OCI-M2 (cell line): ENCODE measurements at regions not wholly inside any gene's neighbourhood (a gene's known extent, or its start where the extent isn't known, plus 50 kb on each side); places are given as distances from the start of the nearest gene placed in this dataset.
"Not testable (repeated sequence)": the region's sequence is repeated elsewhere in the genome, so short reads cannot be mapped to it uniquely, and the experiment has no call there.

ENCODE experiments used
- DNase-seq: peaks from one replicate; lab custom pipeline; 2025; ENCODE audit not compliant: unreplicated experiment; lab: John Stamatoyannopoulos, UW

DNA sequence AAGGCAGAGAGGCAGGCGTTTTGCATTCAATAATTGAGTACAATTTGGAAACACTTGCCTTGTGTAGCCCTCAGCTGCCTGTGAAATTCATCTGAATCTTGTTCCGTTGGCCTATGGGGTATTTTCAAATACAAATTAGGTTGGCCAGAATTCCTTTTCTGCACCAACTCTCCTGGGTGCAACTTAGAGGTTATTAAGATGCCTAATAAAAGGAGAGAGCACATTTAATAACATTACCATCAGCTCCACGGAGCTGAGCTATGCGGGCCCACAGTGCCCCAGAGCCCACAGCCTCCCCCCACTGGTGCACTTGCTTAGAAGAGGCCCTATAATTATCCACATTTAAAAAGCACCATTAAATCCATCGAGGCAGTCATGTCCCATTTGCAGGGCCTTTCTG, 367.6 kb upstream of the CLINT1 start:
- no peak for DNase-seq

DNA sequence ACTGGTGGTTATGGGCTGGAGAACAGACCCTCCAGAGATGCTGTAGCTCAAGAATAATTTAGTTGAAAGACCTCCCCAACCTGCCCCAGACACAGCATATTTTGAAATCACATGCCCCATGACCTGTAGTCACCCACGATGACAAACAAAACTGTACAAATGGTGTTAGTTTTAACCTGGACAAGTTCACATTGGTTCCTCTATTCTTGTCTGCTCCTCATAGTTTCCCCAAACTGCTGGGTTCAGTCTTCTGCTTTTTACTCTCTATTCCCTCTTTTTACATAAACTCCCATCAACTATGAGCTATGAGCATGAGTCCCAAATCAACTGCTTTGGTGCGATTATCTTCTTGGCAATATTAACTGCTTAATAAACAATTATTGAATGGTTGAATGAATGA, 365.3 kb upstream of the CLINT1 start:
- no peak for DNase-seq

DNA sequence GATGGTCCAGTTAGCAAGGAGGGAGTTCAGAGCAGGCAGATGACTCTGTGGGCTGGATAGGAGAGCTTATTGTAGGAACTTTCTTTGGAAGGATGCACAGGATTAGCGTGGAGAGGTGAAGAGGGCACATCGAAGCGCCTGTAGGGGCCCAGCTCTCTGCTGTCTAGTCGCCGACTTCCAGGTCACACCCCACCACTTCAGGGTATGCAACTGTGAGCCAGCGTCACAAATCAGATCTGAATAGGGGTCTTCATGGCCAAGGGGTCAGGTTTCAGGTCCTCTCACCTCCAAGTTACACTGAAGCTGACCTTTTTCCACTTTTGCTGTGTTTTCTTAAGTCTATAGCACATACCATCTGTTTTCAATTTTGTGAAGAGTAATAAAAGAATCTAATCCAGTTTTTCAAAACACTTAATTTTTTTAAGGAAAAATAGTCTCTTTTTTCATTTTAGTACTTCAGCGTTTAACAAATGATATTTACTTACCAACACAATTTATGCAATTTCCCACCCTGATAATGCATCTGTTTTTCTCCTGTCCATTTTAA, 364.2 kb upstream of the CLINT1 start:
- DNase-seq = no peak

DNA sequence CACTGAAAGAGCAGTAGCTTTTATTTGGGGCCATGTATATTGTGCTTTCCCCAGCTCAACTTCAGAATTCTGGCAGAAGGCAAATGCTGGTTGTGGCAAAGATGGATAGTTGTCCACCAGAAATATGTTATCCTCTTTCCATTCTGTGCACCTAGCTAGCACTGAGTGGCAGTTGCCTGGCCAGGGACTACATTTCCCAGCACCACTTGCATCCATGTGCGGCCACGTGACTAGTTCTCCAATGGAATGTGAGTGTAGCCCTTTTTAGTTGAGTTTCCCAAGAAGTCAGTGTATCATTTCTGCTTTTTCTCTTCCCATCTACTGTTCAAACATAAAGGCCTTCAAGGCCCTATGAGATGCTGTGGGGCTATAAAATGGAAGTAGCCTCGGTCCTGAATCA, 354.0 kb upstream of the CLINT1 start:
- no peak for DNase-seq

DNA sequence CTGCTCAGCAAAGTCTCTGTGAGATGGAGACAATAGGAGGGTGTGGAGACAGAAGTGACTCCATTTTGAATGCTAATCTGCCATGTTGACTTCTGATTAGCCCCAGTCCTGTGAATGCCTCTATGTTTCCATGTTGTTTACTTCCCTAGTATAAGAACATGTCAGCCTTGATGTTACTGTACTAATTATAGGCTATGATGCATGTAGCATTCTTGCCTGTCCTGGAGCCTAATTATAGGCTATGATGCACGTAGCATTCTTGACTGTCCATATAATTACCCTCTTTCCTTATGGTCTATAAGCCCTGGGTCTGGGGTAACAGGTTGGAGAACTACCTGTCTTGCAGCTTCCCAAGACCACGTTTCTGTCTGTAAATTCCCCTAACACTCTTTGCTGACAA, 353.3 kb upstream of the CLINT1 start:
- no peak for DNase-seq

- no peak for DNase-seq
These were observed 350.4 kb upstream of the CLINT1 start for GRCh38 chr5:158209219-158209908.

DNA sequence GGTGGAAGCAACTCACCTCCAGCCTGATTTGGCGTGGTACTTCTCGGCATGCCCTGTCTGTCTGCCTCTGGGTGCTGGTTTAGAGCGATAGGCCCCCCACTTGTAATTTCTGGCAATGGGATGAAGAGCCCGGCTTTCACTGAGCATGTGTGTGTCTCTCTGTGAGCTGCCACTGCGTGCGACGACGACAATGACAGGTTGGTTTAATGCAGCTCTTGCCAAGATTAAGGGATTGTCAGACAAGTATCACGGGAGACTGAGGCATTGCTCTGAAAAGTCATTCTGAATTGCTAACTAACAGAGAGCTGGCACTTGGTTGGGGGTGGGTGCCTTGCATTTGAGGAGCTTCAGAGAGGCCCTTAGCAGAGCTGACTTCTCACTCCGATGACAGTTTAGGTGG, 348.8 kb upstream of the CLINT1 start:
- DNase-seq = no peak

GRCh38 chr5:158205992-158206391, 347.0 kb upstream of the CLINT1 start:
- DNase-seq = no peak

DNA sequence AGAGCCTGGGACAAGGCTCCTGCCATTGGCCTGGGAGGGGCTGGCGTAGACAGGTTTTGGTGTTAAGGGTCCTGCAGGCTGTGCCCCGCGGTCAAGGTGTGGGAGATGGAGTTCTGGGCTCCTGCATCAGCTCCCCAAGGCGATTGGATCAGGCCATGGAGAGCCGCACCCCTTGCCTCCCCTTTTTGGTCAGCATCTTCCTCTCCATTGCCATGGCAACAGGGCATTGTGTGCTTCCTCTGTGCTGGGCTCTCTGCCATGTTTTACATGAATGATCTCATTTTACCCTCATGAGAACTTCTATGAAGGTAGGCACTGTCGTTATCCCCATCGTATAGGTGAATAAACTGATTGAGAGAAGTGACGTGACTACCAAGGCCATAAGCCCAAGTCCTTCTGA, 344.3 kb upstream of the CLINT1 start:
- DNase-seq = no peak

GRCh38 chr5:158202801-158203200, 343.9 kb upstream of the CLINT1 start:
- DNase-seq = no peak

DNA sequence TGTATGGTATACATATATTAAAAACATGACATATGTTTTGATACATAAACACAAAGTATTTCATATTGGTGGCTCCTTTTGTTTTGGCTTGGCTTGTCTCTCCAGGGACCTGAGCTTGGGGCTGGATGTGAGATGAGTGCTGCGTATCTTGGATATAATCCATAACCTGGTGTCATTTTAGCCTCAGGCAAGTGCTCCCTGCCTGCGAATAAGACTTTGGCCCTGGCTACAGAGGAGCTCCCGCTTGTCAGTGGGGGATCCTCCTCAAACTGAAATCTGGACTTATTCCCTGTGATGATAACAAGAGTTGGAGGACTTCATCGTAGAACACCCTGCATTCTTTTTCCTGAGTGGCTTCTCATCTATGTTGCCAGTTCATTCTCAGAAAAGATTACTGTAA, 341.7 kb upstream of the CLINT1 start:
- DNase-seq = no peak

- DNase-seq = no peak
These were observed 339.7 kb upstream of the CLINT1 start for GRCh38 chr5:158198636-158199035.

- no peak for DNase-seq
These were observed 336.7 kb upstream of the CLINT1 start for GRCh38 chr5:158195416-158196210.

GRCh38 chr5:158194561-158194976, 335.6 kb upstream of the CLINT1 start:
- DNase-seq = no peak

DNA sequence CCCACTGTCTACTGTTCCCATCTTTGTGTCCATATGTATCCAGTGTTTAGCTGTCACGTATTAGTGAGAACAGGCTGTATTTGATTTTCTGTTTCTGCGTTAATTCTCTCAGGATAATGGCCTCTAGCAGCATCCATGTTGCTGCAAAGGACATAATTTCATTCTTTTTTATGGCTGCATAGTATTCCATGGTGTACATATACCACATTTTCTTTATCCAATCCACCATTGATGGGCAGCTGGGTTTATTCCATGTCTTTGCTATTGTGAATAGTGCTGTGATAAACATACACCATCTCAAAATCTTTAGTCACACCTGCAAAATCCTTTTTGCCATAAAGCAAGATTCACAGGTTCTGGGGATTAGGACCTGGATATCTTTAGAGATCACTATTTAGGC, 334.4 kb upstream of the CLINT1 start:
- DNase-seq = not testable (repeated sequence)

GRCh38 chr5:158180407-158180806, 321.5 kb upstream of the CLINT1 start:
- no peak for DNase-seq

- no peak for DNase-seq
These were observed 320.3 kb upstream of the CLINT1 start for GRCh38 chr5:158179271-158179670.

- no peak for DNase-seq
These were observed 319.6 kb upstream of the CLINT1 start for GRCh38 chr5:158178535-158178934.

DNA sequence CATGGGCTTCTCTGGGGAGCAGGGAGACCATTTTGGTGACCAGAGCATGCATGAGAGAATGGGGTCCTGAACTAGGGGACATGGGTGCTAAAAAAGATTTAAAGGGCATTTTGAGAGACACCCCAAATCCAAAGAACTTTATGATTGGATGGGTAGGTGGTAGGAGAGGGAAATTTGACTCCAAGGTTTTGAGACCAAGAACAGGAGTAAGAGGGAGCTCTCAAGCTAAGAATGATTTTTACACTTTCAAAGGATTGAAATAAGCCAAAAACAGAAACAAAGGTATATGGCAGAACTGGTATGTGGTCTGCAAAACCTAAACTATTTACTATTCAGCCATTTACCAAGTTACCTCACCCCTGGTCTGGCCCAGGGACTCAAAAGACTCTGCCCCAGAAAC, 318.2 kb upstream of the CLINT1 start:
- DNase-seq = no peak

DNA sequence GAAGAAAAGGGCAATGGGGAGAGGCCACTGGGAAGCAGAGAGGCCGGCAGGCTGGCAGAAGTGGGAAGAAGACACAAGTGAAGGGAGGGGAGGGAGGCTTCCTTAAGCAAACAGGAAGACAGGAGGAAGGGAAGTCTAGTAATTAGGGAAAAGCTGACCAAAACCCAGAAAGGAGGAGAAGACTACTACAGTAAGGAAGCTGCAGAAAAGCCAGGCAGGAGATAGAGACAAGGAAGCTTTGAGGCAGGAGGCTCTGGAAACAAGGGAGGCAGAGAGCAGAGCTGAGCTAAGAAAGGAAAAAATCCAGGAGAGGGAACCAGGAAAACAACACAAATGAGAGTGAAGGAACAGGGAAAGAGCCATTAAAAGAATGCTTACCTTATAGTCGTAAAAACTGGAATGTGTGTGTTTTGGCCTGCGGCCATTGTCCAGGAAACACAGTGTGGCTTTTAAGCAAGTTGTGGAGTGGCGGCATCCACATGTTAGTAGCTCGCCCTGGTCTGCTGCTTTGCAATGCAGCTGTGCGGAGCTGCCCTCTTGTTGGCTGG, 317.1 kb upstream of the CLINT1 start:
- DNase-seq = no peak

GRCh38 chr5:158174918-158175851, 316.2 kb upstream of the CLINT1 start:
- DNase-seq = no peak
